Esophagus (tissue), 2 donors: ENCODE measurements at regions not wholly inside any gene's neighbourhood (a gene's known extent, or its start where the extent isn't known, plus 50 kb on each side); places are given as distances from the start of the nearest gene placed in this dataset.

ENCODE experiments used
- H3K27ac ChIP-seq, 2 donors: one replicate each; pipeline ENCODE4 v1.5.1; 2013; ENCODE audit warnings: low read depth in 2 of 2, mild to moderate bottlenecking in 2 of 2, inconsistent platforms in 1 of 2, low read length in 1 of 2, moderate library complexity in 1 of 2
- H3K27me3 ChIP-seq, 2 donors: one replicate each; pipeline ENCODE4 v1.6.1; 2013; ENCODE audit warnings: low read length in 2 of 2, control low read depth in 1 of 2, mild to moderate bottlenecking in 1 of 2; ENCODE audit not compliant: insufficient read depth in 2 of 2, control insufficient read depth in 1 of 2
- H3K36me3 ChIP-seq, 2 donors: one replicate each; pipeline ENCODE4 v1.6.1; 2013; ENCODE audit warnings: low read length in 1 of 2; ENCODE audit not compliant: control insufficient read depth in 2 of 2, insufficient read depth in 2 of 2
- H3K4me1 ChIP-seq, 2 donors: one replicate each; pipeline ENCODE4 v1.6.1; 2013; ENCODE audit warnings: low read length in 1 of 2; ENCODE audit not compliant: control insufficient read depth in 2 of 2, insufficient read depth in 2 of 2
- H3K4me3 ChIP-seq, 2 donors: one replicate each; pipeline ENCODE4 v1.5.1; 2013; ENCODE audit warnings: low read length in 2 of 2, mild to moderate bottlenecking in 2 of 2, low read depth in 1 of 2, moderate library complexity in 1 of 2
- H3K9me3 ChIP-seq, 2 donors: one replicate each; pipeline ENCODE4 v1.6.1; 2013; ENCODE audit warnings: mild to moderate bottlenecking in 2 of 2, low read depth in 1 of 2, low read length in 1 of 2, moderate library complexity in 1 of 2; ENCODE audit not compliant: control insufficient read depth in 2 of 2, insufficient read depth in 1 of 2
- WGBS, 2 donors: extraction: QIAGEN DNeasy Blood & Tissue Kit; methylation state at CpG; one replicate each; pipeline ENCODE4 v1.1.7; 2013; 5-methylcytosine and 5-hydroxymethylcytosine counted together
- donor health status: healthy with polysubstance abuse.
- donor health status: Bipolar disorder and iron deficiency.

GRCh38 chr3:187982142-187982541 lies 171.8 kb upstream of the LPP start:
- 83 to 89% methylated on average over 3 of the region's 3 CpGs for WGBS, 2 donors
- Histone ChIP-seq H3K27ac (no peak overlapping the region), H3K4me1 (peaks cover 0 to 5% of the 10 kb centered on the region in 2 donors)

DNA sequence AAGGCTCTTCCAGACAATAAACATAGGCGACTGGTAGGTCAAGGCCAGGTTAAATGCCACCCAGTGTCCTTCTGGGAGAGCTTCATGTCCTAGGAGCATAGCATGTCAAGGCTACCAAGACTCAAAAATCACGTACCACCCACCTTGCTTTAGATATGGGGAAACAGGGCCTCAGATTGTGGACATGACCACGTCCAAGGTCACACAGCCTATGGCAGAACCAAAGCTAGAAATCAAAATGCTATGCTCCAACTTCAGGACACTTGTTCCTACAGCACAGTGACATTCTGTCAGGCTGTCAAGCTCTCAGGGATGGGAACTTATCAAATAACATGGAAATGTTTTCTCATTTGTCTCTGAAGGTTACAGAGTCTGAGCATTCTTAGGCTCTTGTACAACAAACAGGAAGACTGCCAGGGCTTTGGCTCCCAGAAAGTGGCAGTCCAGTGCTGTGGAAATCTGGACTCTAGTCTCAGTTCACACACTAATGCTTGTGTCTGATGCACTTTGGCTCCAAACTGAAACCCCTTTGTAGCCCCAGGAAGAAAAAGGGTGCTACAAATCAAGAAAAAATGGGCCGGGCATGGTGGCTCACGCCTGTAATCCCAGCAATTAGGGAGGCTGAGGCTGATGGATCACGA lies 170.4 kb upstream of the LPP start:
- 90 to 94% methylated on average over 6 of the region's 6 CpGs for WGBS, 2 donors

More at GRCh38 chr3:187982142-187982541, 171.8 kb upstream of the LPP start:
- Histone ChIP-seq H3K4me3 (no peak overlapping the region), H3K9me3 (no peaks in the 10 kb centered on the region), H3K36me3 (no peaks in the 10 kb centered on the region), H3K27me3 (no peaks in the 10 kb centered on the region)

DNA sequence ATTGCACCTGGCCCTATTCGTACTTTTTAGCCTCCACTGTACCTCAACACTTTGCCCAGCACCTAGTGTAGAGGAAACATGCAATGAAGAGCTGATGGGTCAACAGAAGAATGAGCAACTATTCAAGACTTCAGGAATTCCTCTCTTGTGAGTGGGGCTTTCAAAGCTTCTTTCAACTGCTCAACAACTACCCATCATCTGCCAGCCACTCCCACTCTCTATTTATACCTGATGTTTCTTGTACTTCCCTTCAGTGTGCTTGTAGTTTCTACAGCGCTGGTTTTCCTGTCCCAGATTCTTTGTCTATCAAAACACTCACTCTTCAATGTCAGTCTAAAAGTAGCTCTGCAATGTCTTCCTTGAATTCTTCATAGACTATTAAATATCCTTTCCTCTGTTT lies 168.3 kb upstream of the LPP start:
- H3K9me3 ChIP-seq = no peaks in the 10 kb centered on the region
- H3K27ac ChIP-seq = no peak overlapping the region
- no peaks in the 10 kb centered on the region for H3K27me3 ChIP-seq
- 84 to 90% methylated on average over 2 of the region's 2 CpGs for WGBS, 2 donors
- no peak overlapping the region for H3K4me3 ChIP-seq
- H3K36me3 ChIP-seq = no peaks in the 10 kb centered on the region
- peaks cover 0 to 5% of the 10 kb centered on the region in 2 donors for H3K4me1 ChIP-seq

More for the DNA sequence above, 170.4 kb upstream of the LPP start:
- no peaks in the 10 kb centered on the region for H3K9me3 ChIP-seq
- H3K4me1 ChIP-seq = peaks cover 0 to 5% of the 10 kb centered on the region in 2 donors
- no peak overlapping the region for H3K27ac ChIP-seq
- H3K27me3 ChIP-seq = no peaks in the 10 kb centered on the region
- H3K4me3 ChIP-seq = no peak overlapping the region
- no peaks in the 10 kb centered on the region for H3K36me3 ChIP-seq

DNA sequence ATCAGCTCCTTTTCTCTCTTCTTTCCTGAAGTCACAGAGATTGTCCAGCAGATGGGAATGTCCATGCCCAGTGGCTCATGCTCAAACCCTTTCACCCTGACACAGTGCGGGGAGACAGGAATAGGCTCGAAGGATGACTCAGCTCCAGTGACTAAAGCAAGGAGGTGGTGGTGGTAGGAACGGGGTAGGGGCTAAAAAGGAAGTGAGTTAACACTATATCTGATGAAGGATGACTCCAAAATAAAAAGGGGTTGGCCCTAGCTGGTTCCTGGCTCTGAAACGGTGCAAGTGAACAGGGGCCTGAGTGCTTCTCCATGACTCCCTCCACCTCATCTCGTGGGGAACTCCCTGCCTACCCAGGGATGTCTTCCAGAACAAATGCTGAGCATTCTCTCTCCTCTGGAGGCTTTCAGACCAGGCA lies 167.4 kb upstream of the LPP start:
- H3K36me3 ChIP-seq = no peaks in the 10 kb centered on the region
- no peaks in the 10 kb centered on the region for H3K9me3 ChIP-seq
- H3K4me3 ChIP-seq = no peak overlapping the region
- H3K4me1 ChIP-seq = peaks cover 0 to 5% of the 10 kb centered on the region in 2 donors
- H3K27ac ChIP-seq = no peak overlapping the region
- no peaks in the 10 kb centered on the region for H3K27me3 ChIP-seq
- WGBS, 2 donors = 34 to 50% methylated on average over 5 of the region's 5 CpGs

- WGBS, 2 donors = 66 to 70% methylated on average over 3 of the region's 3 CpGs
- Histone ChIP-seq H3K36me3 (no peaks in the 10 kb centered on the region), H3K4me3 (no peak overlapping the region), H3K27ac (no peak overlapping the region), H3K9me3 (no peaks in the 10 kb centered on the region), H3K27me3 (no peaks in the 10 kb centered on the region), H3K4me1 (peaks cover 0 to 5% of the 10 kb centered on the region in 2 donors)
Measured at GRCh38 chr3:187987187-187987586, 166.8 kb upstream of the LPP start.

DNA sequence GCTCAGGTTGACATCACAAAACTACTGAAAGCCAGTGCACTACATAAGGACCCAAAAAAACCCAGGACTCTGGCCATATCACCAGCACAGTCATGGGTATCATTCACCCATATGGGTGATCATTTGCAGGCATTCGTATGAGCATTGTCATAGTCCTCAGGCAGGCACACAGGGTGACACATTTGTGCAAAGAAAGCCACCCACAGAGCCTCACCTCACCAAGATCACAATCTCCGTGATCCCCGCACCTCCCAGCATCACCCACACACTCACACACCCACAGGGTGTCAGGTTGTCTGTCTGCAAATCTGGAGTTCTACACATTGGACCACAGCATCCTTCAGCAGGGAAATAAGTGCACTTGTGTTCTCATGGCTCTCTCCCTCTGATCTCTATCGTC lies 166.0 kb upstream of the LPP start:
- WGBS, 2 donors = 80 to 84% methylated on average over 4 of the region's 4 CpGs
- Histone ChIP-seq H3K9me3 (no peaks in the 10 kb centered on the region), H3K4me1 (peaks cover 0 to 5% of the 10 kb centered on the region in 2 donors), H3K27me3 (no peaks in the 10 kb centered on the region), H3K36me3 (no peaks in the 10 kb centered on the region), H3K4me3 (no peak overlapping the region), H3K27ac (no peak overlapping the region)

DNA sequence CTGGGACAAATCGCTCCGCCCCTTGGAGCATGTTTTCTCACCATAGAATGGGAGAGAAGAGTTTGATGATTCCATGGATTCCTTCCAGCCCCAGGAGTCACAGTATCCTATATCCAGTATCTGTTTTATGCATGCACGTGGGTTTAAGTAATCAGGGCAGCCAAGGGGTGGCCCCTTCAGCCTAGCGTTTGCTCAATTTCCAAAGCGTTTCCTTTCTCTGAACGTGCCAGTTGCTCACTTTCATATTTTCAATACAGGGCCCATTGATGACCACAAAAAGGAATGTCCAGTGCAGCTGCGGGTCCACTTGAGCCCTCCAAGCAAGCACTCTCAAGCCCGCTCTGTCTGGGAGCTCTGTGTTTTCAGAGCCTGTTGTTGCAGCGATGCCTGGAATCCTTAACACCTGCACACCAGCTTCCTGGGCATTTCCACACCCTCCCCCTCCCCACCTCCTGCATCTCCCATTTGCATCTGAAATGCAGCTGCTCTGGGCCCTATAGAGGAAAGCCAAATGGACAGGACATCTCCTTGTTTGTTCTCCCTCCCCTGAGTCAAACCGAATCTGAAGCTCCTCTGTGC lies 164.3 kb upstream of the LPP start:
- Histone ChIP-seq H3K9me3 (no peaks in the 10 kb centered on the region), H3K36me3 (no peaks in the 10 kb centered on the region), H3K27me3 (no peaks in the 10 kb centered on the region), H3K4me1 (peaks cover 0 to 5% of the 10 kb centered on the region in 2 donors), H3K4me3 (no peak overlapping the region), H3K27ac (no peak overlapping the region)
- 72 to 75% methylated on average over 10 of the region's 10 CpGs for WGBS, 2 donors

- no peaks in the 10 kb centered on the region for H3K4me1 ChIP-seq
Measured at GRCh38 chr3:187992609-187993008, 161.3 kb upstream of the LPP start.

DNA sequence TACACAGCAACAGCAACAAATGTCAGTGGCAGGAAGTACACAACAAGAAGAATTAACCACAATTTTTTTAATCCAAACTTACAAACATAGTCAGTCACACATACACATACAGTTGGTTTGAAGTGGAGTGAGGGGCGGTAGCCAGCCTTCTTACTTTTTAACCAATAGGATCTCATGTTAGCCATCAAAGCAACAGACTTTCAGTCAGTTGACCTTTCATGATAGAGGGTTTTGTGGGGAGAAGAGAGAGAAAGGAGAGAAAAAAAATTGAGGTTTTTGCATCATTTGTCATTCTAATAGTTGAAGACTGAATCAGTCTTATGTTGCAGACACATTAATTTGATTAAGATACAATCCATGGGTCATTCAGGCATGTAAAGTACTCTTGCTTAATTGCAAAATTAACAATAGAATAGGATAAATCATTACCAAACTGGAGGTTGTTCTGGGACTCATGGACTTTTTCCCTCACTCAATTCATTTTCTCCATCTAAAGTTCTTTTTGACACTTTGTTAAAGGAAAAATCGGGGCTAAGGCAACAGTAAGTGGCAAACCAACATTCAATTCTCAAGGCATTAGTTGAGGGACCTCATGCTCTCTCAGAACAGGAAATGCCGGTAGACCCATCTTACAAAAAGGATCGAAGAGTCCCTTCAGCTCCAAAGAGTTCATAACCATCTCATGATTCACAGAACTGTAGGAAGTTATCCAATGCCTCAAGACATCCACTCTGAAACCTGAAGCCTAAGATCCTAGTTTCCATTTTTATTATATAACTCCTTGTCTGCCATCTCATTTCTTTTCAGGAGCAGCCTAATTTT lies 159.5 kb upstream of the LPP start:
- no peak overlapping the region for H3K4me3 ChIP-seq
- 73 to 77% methylated on average over 4 of the region's 4 CpGs for WGBS, 2 donors
- no peaks in the 10 kb centered on the region for H3K9me3 ChIP-seq
- no peak overlapping the region for H3K27ac ChIP-seq
- no peaks in the 10 kb centered on the region for H3K4me1 ChIP-seq
- no peaks in the 10 kb centered on the region for H3K27me3 ChIP-seq
- no peaks in the 10 kb centered on the region for H3K36me3 ChIP-seq

More at GRCh38 chr3:187992609-187993008, 161.3 kb upstream of the LPP start:
- Histone ChIP-seq H3K4me3 (no peak overlapping the region), H3K27me3 (no peaks in the 10 kb centered on the region), H3K9me3 (no peaks in the 10 kb centered on the region), H3K36me3 (no peaks in the 10 kb centered on the region), H3K27ac (no peak overlapping the region)
